Panc1 (cell line): ENCODE measurements at regions not wholly inside any gene's neighbourhood (a gene's known extent, or its start where the extent isn't known, plus 50 kb on each side); places are given as distances from the start of the nearest gene placed in this dataset.

Experiments
- POLR2AphosphoS5 ChIP-seq: IDR thresholded peaks from 2 replicates; pipeline ENCODE4 v1.6.1; 2012; ENCODE audit warnings: mild to moderate bottlenecking, low read depth, low read length, moderate library complexity
- SIN3A ChIP-seq: IDR thresholded peaks from 2 replicates; pipeline ENCODE4 v1.6.1; 2012; ENCODE audit warnings: low read depth, mild to moderate bottlenecking, low read length, moderate library complexity, borderline replicate concordance; ENCODE audit not compliant: insufficient read depth
- TCF7L2 ChIP-seq: IDR thresholded peaks from 2 replicates; pipeline ENCODE4 v1.6.1; 2011; ENCODE audit warnings: mild to moderate bottlenecking, low read depth, low read length, inconsistent platforms
- TF ChIP-seq, protein P1 (sequence below): fragments of 450-650 bp; IDR thresholded peaks from 2 replicates; pipeline ENCODE4 v1.5.1; 2017; ENCODE audit warnings: mild to moderate bottlenecking
- TF ChIP-seq, protein P2 (sequence below), 2 experiments: IDR thresholded peaks; 2 replicates each; pipeline ENCODE4 v1.6.1; 2011 to 2012; ENCODE audit warnings: low read depth in 2 of 2, control low read depth in 1 of 2, low read length in 1 of 2, mild to moderate bottlenecking in 1 of 2, moderate library complexity in 1 of 2; ENCODE audit not compliant: insufficient read depth in 1 of 2

DNA sequence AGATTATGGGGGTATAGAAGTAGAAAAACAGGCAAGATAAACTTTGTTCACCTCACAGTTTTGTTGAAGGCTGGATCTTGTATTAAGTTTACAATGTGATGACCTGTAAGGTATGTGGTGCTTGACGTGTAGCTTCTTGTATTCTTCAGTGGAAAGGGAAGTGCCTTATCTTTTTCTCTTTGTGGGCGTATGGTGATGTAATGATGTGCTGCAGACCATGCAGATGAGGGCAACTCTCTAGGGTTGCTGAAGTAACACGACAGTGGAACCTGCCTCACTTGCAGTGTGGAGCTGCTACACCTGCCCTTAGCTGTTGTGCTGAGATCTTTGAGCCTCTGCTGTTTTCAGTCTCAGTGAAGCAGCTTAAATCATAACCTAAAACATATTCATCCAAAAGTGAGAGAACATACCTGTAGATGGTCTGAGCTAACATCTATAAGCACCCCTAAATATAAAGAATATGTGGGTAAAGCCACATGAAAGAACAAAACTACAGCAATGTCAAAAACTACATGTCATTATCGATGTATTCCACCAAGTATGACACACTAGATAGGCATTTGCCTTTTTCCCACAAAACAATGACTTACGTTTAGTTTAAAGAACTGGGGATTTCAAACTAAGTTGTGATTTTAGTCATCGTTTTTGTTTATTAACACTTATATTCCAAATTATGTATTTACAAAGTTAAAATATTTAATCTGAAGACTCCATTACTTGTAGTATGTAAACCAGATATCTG lies 1144.1 kb downstream of the CNTNAP5 start:
- TF ChIP-seq, protein P1, sequence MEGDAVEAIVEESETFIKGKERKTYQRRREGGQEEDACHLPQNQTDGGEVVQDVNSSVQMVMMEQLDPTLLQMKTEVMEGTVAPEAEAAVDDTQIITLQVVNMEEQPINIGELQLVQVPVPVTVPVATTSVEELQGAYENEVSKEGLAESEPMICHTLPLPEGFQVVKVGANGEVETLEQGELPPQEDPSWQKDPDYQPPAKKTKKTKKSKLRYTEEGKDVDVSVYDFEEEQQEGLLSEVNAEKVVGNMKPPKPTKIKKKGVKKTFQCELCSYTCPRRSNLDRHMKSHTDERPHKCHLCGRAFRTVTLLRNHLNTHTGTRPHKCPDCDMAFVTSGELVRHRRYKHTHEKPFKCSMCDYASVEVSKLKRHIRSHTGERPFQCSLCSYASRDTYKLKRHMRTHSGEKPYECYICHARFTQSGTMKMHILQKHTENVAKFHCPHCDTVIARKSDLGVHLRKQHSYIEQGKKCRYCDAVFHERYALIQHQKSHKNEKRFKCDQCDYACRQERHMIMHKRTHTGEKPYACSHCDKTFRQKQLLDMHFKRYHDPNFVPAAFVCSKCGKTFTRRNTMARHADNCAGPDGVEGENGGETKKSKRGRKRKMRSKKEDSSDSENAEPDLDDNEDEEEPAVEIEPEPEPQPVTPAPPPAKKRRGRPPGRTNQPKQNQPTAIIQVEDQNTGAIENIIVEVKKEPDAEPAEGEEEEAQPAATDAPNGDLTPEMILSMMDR, result no peak
- TF ChIP-seq POLR2AphosphoS5, result no peak
- TF ChIP-seq, protein P2, sequence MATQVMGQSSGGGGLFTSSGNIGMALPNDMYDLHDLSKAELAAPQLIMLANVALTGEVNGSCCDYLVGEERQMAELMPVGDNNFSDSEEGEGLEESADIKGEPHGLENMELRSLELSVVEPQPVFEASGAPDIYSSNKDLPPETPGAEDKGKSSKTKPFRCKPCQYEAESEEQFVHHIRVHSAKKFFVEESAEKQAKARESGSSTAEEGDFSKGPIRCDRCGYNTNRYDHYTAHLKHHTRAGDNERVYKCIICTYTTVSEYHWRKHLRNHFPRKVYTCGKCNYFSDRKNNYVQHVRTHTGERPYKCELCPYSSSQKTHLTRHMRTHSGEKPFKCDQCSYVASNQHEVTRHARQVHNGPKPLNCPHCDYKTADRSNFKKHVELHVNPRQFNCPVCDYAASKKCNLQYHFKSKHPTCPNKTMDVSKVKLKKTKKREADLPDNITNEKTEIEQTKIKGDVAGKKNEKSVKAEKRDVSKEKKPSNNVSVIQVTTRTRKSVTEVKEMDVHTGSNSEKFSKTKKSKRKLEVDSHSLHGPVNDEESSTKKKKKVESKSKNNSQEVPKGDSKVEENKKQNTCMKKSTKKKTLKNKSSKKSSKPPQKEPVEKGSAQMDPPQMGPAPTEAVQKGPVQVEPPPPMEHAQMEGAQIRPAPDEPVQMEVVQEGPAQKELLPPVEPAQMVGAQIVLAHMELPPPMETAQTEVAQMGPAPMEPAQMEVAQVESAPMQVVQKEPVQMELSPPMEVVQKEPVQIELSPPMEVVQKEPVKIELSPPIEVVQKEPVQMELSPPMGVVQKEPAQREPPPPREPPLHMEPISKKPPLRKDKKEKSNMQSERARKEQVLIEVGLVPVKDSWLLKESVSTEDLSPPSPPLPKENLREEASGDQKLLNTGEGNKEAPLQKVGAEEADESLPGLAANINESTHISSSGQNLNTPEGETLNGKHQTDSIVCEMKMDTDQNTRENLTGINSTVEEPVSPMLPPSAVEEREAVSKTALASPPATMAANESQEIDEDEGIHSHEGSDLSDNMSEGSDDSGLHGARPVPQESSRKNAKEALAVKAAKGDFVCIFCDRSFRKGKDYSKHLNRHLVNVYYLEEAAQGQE (IDR thresholded peaks at IDR 0.05; ENCODE audit: insufficient read depth in 1 of 2, low read depth in 2 of 2, low read length in 1 of 2), result no peak
- no peak for TF ChIP-seq SIN3A
- no peak for TF ChIP-seq TCF7L2
